NOMO-1 treated with dmso at 0.1 percent for 144 hours (cell line): ENCODE measurements at regions not wholly inside any gene's neighbourhood (a gene's known extent, or its start where the extent isn't known, plus 50 kb on each side); places are given as distances from the start of the nearest gene placed in this dataset.

Experiments used
- DNase-seq: peaks from one replicate; lab custom pipeline; 2025; ENCODE audit not compliant: unreplicated experiment; lab: John Stamatoyannopoulos, UW

DNA sequence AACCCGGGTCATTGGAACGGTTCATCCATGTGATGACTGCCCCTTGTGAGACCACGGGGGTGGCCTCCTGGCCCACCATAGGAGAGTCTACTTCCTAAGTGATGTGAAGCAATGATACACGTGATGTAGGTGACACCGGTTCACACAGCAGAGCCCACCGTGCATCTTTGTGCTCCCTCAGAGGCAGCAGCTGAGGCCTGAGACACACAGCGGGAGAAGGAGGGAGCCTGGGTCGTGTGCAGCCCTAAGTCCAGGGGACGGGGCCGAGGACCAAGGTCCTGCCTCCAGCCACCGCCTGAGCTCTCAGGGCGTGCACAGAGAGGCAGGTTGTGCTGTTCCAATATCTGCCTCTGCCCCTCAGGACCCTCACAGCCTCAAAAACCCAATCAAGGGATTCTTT, 377.2 kb upstream of the SALL3 start:
- no peak for DNase-seq

DNA sequence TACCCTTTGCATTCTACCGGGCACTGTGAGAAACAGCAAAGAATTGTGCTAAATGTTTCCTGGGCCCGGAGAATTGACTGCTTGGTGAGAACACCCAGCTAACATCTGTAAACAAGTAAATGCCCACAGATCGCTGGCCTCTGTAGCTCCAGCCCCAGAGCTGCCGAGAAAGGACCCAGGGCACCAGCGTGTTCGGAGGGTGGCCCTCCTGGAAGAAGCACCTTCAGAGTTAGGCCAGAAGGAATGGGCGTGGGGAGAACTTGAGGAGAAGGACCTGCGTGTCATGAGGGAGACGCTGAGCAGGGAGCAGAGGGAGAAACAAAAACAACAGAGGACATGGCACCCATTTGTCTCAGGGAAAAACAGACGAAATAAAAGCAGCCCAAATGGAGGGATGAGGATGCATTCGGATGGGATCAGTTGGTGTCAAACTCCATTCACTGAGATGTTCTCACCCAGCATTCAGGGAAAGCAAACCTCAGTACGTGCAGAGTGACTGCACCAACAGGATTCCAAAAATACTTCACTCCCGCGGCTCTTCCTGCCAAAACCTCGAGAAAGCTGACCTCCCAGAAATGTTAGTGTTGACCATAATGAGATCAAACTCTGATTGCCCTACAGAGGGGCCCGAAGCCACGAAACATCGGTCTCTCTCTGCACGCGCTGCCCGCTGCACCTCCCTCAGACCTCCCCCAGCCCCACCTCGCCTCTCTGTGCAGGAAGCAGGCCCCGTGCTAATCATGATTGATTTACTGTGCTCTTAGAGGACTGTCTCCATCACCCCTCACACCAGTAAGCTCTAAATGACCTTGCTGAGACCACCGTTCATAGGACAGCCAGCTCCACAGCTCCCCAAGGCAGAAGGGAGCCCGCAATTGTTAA, 376.3 kb upstream of the SALL3 start:
- DNase-seq: no peak

GRCh38 chr18:78605255-78605654, 374.4 kb upstream of the SALL3 start:
- no peak for DNase-seq

DNA sequence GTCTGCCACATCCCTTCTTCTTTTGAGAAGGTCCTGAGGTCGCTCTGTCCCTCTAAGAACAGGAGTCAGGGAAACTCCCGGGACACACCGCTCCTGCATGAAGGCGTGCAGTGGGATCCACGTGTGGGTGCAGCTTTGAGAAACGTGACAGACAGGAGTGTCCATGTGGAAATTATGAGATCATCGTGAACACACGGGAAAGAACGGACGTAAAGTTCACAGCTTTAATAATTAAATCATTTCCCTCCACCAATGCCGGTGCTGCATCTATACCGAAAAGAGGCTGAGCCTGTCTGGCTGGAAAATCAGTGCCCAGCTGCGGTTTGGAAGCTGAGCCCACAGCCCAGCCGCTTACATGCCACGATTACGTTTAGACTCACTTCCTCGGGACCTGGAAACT, 372.4 kb upstream of the SALL3 start:
- DNase-seq: no peak

- DNase-seq: no peak
Observed at GRCh38 chr18:78607784-78608183, 371.8 kb upstream of the SALL3 start.

DNA sequence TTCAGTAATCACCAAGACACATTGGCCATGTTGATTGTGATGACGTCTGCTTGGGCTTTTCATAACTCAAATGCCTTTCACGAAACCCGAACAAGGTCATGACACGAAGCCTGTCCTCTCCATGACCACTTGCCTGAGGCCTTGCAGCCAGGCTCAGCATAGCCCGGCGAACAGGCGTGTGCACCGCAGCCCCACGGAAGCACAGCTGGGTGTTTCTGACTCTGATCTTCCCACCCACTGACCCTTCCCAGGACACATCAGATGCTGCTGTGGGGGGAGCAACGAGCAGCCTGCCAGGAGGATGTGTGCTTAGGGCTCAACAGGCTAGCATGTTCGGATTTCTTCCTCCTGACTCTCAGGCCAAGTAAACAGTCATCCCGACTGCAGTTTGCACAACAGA, 369.4 kb upstream of the SALL3 start:
- DNase-seq: no peak

DNA sequence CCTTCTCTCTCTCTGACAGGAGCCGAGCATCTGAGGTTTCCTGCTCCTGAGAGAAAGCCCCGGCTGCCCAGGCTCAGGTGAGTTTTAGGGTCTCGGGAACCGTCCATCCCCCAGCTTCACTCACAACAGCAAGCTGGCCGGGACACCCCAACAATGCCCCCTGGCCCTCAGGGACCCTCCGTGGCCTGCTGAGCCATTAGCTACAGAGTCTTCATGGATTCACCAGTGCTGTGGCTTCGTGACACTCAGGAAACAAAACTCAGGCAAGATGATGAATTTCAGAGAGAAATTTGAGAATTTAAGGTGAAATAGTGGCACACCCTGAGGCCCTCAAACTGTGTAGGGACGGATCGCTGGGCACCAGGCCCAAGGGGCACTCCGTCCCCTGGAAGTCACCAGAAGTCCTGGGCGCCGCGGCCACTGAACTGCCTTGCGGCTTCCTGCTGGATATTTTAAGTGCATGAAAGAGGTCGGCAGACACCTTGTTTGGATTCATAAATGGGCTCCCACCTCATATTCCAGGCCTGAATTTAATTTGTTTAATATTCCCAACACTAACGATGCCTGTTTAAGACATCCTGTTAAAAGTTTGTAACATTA, 368.3 kb upstream of the SALL3 start:
- no peak for DNase-seq

- no peak for DNase-seq
Observed at GRCh38 chr18:78611869-78612268, 367.7 kb upstream of the SALL3 start.

DNA sequence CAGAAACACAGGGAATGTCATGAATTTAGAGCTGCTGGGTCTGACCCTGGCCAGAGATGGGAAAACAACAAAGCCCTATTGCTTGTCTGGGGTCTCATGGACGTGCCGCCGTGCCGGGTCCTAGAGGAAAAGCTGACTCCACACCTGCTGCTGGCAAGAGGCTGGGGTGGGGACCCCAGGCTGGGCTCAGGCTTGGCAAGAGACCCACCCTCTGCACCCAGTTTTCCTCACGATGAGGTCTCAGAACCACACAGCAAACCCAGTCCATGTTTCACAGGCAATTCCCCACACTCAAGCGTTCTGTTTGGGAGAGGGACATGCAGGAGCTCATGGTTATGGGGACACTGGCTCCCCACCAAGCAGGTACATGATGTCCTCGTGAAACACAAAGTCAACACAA, 367.3 kb upstream of the SALL3 start:
- no peak for DNase-seq

- DNase-seq: no peak
Observed at GRCh38 chr18:78612801-78613200, 366.8 kb upstream of the SALL3 start.

DNA sequence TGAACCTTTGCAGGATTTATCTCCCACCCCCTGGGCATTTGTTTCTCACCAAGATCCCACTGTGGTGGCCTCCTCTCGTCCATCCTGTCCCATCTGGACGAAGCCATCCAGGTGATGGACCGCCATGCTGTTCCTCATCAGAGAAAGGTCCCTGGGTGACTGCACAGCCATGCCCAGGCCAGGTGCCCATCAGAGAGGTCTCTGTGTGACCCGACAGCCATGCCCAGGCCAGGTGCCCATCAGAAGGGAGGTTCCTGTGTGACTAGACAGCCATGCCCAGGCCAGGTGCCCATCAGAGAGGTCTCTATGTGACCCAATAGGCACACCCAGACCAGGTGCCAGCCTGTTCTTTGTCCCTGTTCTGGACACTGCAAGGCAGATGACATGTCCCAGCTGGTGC, 360.9 kb upstream of the SALL3 start:
- no peak for DNase-seq

DNA sequence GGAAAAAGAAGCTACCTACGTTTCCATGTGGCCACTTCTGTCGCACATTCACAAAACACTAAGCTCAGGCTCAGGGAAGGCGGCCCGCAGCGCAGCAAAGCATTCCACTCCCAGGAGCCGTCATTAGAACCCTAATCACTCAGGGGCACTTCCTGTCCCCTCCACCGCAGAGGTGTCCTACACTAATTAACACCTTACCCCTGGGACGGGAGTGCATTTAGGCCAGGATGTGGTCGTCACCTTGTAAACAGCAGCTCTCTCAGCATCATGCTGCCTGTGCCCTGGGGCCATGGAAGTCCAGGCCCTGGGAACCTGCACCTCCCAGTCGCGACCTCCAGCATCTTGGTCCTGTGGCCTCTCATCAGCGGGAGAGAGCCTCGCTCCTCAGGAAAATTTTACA, 359.8 kb upstream of the SALL3 start:
- no peak for DNase-seq

DNA sequence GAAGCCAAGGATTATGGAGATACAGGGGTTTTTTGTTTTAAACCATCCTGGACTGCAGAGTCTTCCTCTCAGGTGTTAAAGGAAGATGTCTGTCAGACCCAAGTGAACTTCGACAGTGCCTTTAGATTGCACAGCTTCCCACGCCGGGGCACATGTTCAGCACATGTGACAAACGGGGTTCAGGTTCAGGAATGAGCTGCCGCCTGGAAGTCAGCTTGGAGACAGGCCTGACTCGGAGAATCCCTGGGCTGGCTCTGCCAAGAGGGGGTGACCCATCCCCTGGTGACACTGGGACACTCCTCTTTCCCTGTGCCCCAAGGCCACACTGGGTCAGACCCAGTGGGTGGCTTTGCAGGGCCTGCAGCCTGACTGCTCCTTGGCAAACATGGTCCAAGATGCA, 359.3 kb upstream of the SALL3 start:
- DNase-seq: no peak

DNA sequence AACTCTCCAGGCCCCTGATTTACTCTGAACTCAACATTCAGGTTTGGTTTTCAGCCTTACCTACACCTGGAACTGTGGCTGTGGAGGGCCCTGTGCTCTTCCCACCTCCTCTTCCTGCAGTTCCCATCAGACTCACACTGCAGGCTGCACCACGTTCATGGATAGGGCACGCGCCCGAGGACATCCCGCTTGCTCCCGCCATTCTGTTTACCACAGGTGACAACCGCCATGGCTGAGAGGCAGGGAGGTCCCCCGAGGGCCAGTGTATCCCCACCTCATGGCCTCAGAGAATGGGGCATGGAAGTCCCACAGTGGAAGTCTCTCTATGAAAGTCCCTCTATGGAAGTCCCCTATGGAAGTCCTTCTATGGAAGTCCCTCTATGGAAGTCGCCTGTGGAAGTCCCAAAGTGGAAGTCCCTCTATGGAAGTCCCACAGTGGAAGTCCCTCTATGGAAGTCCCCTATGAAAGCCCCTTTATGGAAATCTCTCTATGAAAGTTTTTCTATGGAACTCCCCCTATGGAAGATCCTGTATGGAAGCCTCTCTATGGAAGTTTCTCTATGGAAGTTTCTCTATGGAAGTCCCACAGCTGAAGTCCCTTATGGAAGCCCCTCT, 358.4 kb upstream of the SALL3 start:
- DNase-seq: no peak

DNA sequence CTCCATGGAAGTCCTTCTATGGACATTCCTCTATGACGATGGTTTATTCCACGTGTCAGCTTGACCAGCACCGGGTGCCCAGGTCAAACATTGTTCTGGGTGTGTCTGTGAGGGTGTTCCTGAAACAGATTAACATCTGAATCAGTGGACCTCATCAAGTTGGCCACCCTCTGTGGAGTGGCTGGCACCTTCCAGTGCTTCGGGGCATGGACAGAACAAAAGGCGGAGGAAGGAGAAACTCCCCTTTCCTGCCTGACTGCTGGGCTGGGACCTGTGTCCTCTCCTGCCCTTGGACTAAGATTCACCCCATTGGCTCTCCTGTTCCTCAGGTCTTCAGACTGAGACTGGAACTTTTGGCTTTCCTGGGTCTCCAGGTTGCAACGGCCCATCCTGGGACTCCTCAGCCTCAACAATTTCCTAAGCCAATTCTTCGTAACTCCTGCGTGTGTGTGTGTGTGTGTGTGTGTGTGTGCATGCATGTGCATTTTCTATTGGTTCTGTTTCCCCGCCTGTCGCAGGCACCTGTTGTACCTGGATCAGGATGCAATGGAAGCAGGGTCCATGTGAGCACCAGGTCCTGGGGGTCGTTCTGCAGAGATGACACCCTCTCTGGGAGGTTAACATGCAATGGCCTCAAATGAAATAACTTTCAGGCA, 357.2 kb upstream of the SALL3 start:
- DNase-seq: no peak

GRCh38 chr18:78622907-78623541, 356.6 kb upstream of the SALL3 start:
- no peak for DNase-seq

DNA sequence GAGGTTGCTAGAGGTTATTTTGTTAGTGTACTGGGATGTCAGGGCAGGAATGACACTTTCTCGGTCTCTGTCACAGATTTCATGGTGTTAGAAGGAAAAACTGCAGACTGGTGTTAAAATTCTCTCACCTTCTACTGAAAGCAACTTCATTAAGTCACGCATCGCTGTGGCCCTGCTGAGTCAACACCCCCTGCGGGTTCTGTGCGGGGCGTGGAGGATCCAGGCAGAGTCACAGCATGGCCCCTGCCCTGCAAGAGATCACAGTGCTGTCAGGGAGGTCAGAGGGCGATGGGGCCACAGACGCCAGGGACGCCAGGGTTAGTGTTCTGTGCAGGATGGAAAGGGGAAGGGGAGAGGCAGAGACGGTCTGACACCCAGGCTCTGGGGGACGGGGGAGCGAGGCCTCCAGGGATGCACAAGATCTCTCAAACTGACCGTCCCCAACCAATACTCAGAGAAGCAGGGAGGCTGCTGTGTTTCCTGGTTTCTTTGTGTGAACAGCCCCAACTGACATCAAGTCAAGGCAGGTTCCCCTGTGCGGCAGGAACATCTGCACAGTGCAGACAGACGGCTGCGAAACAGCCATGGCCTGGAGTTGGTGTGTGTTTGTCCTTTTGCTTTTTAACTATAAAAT, 354.9 kb upstream of the SALL3 start:
- no peak for DNase-seq

DNA sequence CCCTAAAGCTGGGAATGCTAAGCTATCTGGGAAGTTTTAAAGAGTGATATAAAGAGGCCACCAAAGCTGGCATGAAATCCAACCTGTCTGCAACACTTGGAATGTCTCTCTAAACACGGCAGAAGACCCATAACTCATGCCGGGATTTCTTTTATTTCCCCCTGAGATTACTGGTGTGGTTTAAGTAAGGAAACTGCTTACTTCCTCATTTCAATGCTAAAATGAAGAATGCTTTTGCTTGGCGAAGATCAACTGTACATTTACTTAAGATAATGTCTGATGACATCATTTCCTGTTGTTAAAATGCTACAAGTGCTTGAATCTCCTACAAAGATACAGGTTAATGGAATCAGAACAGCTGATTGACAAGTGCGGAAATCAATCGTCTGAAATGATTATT, 353.8 kb upstream of the SALL3 start:
- DNase-seq: peak; percentile 43

DNA sequence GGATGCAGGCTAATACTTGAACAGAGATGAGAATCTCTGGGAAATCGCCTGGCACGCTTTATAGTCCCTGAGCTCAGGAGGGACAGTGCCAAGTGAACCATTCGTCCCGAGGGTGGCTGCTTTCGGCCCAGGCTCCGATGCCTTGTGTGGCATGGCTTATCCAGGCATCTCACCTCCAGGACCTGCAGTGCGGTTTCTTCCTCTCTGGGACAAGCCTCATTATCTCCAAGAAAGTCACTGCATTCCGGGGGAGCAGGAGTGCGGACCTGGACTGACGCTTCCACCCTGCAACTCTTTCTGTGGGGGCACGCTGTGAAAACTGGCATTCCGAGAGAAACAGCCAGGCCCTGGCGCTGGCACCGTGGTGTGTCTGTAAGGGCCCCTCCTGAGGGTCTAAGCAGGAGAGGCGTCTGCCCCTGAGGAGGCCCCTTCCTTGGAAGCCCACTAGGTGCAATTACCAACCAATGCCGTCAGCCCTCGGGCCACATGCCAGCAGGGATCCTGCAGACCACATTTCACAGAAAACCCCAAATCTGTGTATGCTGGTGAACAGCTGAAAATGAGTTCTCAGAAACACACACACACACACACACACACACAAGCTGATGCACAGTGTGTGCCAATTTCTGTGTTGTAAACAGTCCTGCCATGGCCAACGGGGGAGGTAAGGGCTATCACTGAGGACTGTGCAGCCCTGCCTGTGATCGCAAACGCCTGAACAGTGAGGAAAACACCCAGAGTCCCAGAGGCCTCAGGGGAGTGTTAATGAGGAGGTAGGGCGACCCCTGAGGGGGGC, 351.9 kb upstream of the SALL3 start:
- no peak for DNase-seq

DNA sequence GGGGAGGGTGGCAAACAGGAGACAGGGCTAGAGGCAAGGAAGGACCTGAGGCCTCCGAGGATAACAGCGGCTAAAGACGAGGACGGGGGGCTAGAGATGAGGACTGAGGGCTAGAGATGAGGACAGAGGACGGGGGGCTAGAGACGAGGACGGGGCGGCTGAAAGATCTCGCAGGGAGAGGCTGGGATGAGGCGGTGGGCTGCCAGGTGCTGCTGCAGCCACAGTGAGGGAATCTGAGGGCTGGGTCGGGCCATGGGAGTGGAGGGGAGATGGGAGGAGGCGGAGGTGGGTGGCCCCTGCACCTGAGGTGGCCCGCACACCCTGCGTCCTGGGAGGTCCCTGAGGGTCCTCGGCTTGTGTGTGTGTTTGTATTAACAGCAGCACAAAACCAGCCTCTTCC, 350.2 kb upstream of the SALL3 start:
- no peak for DNase-seq
